Liver (tissue), 8 donors: ENCODE measurements at regions not wholly inside any gene's neighbourhood (a gene's known extent, or its start where the extent isn't known, plus 50 kb on each side); places are given as distances from the start of the nearest gene placed in this dataset.
A peak's percentile ranks its signal among the peaks of the same experiment; 100 is the strongest.

ENCODE experiments used
- DNase-seq: peaks from one replicate; pipeline ENCODE4 v3.0.0-alpha.2; 2017; ENCODE audit warnings: low spot score
- H3K27ac ChIP-seq, 2 donors: one replicate each; pipeline ENCODE4 v1.7.0; 2013; ENCODE audit warnings: inconsistent platforms in 2 of 2, low read length in 2 of 2, control low read depth in 1 of 2, low read depth in 1 of 2, mild to moderate bottlenecking in 1 of 2
- H3K27me3 ChIP-seq, 4 donors: one replicate each; pipeline versions ENCODE4 v1.6.1 to v1.7.0; 2013; ENCODE audit warnings: low read length in 3 of 4, inconsistent platforms in 1 of 4, mild to moderate bottlenecking in 1 of 4, moderate library complexity in 1 of 4; ENCODE audit not compliant: control insufficient read depth in 4 of 4, insufficient read depth in 4 of 4
- H3K36me3 ChIP-seq, 4 donors: one replicate each; pipeline versions ENCODE4 v1.6.1 to v1.7.0; 2013; ENCODE audit warnings: low read length in 3 of 4, mild to moderate bottlenecking in 3 of 4, low read depth in 1 of 4, moderate library complexity in 1 of 4; ENCODE audit not compliant: control insufficient read depth in 4 of 4, insufficient read depth in 3 of 4
- H3K4me1 ChIP-seq, 4 donors: one replicate each; pipeline versions ENCODE4 v1.6.1 to v1.7.0; 2013; ENCODE audit warnings: low read length in 3 of 4, mild to moderate bottlenecking in 3 of 4, moderate library complexity in 1 of 4; ENCODE audit not compliant: control insufficient read depth in 4 of 4, insufficient read depth in 4 of 4
- H3K4me3 ChIP-seq, 3 donors: one replicate each; pipeline versions ENCODE4 v1.6.1 to v1.7.0; 2013; ENCODE audit warnings: low read length in 3 of 3, control low read depth in 1 of 3, low read depth in 1 of 3, mild to moderate bottlenecking in 1 of 3
- H3K9ac ChIP-seq, 2 donors: one replicate each; pipeline ENCODE4 v1.7.0; 2013; ENCODE audit warnings: low read length in 2 of 2, mild to moderate bottlenecking in 2 of 2, moderate library complexity in 2 of 2, control low read depth in 1 of 2, low read depth in 1 of 2
- H3K9me3 ChIP-seq, 4 donors: one replicate each; pipeline versions ENCODE4 v1.6.1 to v1.7.0; 2013; ENCODE audit warnings: low read length in 3 of 4; ENCODE audit not compliant: control insufficient read depth in 4 of 4
- FOXA2 ChIP-seq: IDR thresholded peaks from 2 replicates; pipeline ENCODE4 v1.6.1; 2016; ENCODE audit warnings: antibody characterized with exemption
- GABPA ChIP-seq, 2 donors: IDR thresholded peaks in 1 of 2; conservative IDR thresholded peaks in 1 of 2; 2 replicates each; pipeline ENCODE4 v1.6.1; 2016; ENCODE audit warnings: antibody characterized with exemption in 2 of 2, mild to moderate bottlenecking in 1 of 2, moderate library complexity in 1 of 2
- HNF4G ChIP-seq: IDR thresholded peaks from 2 replicates; pipeline ENCODE4 v1.6.1; 2016; ENCODE audit warnings: antibody characterized with exemption
- NR2F2 ChIP-seq: IDR thresholded peaks from 2 replicates; pipeline ENCODE4 v1.6.1; 2016; ENCODE audit warnings: antibody characterized with exemption
- RAD21 ChIP-seq, 2 donors: IDR thresholded peaks; 2 replicates each; pipeline ENCODE4 v1.6.1; 2016; ENCODE audit warnings: antibody characterized with exemption in 2 of 2, mild to moderate bottlenecking in 2 of 2
- RXRA ChIP-seq, 2 donors: IDR thresholded peaks; 2 replicates each; pipeline ENCODE4 v1.6.1; 2017 to 2018; ENCODE audit warnings: antibody characterized with exemption in 2 of 2, mild to moderate bottlenecking in 1 of 2
- TAF1 ChIP-seq: conservative IDR thresholded peaks from 2 replicates; pipeline ENCODE4 v1.6.1; 2016; ENCODE audit warnings: antibody characterized with exemption, mild to moderate bottlenecking
- YY1 ChIP-seq: IDR thresholded peaks from 2 replicates; pipeline ENCODE4 v1.6.1; 2016; ENCODE audit warnings: antibody characterized with exemption, mild to moderate bottlenecking
- WGBS: extraction: QIAGEN DNeasy Blood & Tissue Kit; methylation state at CpG from one replicate; pipeline ENCODE4 v1.1.7; 2013; 5-methylcytosine and 5-hydroxymethylcytosine counted together
- TF ChIP-seq, protein P1 (sequence below): fragments of 150-350 bp; IDR thresholded peaks from 2 replicates; pipeline ENCODE4 v1.5.1; 2017; ENCODE audit warnings: improper control_type of control experiment, low read depth, low read length; ENCODE audit not compliant: missing input control
- TF ChIP-seq, protein P2 (sequence below): IDR thresholded peaks from 2 replicates; pipeline ENCODE4 v1.6.1; 2016; ENCODE audit warnings: antibody characterized with exemption
- donor health status: healthy.
- donor health status: healthy.
- donor health status: healthy.
- donor health status: healthy.
- donor health status: healthy.

DNA sequence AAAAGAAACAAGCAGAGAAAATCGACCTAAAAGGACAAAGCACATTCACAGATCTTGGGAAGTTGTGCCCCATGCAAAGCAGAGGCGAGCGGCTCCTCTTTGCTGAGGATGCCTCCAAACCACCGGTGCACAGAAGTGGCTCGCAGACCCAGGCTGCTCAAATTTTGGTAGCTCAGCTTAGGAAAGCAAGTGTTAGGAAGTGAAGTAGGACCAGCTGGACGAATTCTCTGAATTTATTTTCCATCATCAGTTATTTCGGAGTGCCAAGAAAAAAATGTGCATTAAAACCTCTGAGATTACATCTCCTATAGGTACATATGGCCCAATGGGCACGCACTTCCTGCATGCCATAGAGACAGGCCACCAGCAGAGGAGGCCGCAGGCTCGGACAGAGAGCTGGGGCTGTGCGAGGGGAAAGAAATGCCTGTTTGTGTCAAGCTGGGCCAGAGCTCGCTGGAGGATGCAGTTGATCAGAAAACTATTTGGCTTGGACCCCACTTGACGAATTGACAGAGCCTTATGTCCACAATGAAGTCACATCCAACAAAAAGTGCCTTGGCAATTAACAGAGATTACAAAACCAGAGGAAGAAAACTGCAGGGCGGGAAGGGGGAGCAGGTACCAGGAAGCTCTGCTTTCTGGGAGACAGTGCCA lies 122.3 kb upstream of the LYZL2 start:
- Histone ChIP-seq H3K27me3 (no peaks in the 10 kb centered on the region), H3K36me3 (no peaks in the 10 kb centered on the region), H3K4me1 (no peaks in the 10 kb centered on the region), H3K27ac (no peak overlapping the region), H3K9ac (no peak overlapping the region), H3K4me3 (no peak overlapping the region), H3K9me3 (no peaks in the 10 kb centered on the region)
- WGBS = 55% methylated on average over 14 of the region's 14 CpGs
- peak; percentile 77 for DNase-seq
- TF ChIP-seq HNF4G (no peak), GABPA (IDR thresholded peaks at IDR 0.05 in 1 of 2, conservative IDR thresholded peaks at IDR 0.05 in 1 of 2) (no peak), RAD21 (IDR thresholded peaks at IDR 0.05) (peak; percentile 83 to 89), NR2F2 (no peak)
- TF ChIP-seq, protein P1, sequence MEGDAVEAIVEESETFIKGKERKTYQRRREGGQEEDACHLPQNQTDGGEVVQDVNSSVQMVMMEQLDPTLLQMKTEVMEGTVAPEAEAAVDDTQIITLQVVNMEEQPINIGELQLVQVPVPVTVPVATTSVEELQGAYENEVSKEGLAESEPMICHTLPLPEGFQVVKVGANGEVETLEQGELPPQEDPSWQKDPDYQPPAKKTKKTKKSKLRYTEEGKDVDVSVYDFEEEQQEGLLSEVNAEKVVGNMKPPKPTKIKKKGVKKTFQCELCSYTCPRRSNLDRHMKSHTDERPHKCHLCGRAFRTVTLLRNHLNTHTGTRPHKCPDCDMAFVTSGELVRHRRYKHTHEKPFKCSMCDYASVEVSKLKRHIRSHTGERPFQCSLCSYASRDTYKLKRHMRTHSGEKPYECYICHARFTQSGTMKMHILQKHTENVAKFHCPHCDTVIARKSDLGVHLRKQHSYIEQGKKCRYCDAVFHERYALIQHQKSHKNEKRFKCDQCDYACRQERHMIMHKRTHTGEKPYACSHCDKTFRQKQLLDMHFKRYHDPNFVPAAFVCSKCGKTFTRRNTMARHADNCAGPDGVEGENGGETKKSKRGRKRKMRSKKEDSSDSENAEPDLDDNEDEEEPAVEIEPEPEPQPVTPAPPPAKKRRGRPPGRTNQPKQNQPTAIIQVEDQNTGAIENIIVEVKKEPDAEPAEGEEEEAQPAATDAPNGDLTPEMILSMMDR = peak; percentile 56

DNA sequence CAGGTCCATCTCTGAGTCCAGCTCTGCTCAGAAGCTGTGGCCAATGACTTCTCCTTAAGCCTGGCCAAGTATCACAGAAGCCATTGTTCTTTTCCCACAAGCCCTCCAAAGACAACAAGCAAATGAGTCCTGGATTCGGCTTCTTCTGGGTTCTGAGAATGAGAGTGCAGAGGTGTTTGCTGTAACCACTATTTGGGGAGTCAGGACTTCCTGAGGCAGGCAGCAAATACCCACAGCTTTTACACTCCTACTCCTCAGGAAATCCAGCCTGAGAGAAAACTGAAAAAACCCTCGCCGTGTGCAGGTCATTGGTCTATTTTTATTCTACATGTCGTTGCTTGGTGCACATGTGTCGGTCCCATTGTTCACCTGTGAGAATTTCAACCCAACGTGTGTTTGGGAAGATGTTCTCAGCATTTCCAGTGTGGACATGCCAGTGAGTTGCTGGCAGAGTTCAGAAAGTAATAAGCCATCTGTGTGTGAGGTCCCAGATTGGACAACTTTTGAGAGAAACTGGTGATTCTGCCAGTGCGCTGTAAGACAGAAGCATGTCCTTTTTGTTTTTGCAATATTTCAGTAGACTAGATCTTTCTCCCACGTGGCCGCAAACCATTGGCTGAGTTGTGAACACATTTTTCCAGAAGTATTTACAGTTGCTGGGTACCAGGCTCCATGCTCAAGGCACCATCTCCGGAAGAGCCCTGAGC lies 121.6 kb upstream of the LYZL2 start:
- 73% methylated on average over 10 of the region's 10 CpGs for WGBS
- H3K4me1 ChIP-seq = no peaks in the 10 kb centered on the region

DNA sequence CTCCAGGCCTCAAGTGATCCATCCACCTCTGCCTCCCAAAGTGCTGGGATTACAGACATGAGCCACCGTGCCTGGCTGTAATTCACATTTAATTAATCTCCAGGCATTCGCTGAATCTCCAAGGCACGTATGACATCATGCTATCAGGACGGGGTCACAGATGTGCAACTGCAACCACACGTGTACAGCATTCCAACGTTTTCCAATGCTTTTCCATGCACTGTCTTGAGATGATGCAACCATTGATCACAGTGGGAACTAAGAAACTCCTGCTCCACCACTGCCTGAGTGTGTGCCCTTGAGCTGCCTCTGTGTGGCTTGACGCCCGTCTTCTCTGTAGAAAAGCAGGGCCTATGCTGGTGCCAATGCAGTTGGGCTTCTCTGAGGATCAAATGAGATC lies 119.8 kb upstream of the LYZL2 start:
- H3K27me3 ChIP-seq = no peaks in the 10 kb centered on the region
- WGBS = 89% methylated on average over 8 of the region's 8 CpGs
- no peaks in the 10 kb centered on the region for H3K36me3 ChIP-seq
- H3K27ac ChIP-seq = no peak overlapping the region
- H3K4me1 ChIP-seq = no peaks in the 10 kb centered on the region
- TF ChIP-seq YY1 = no peak
- H3K4me3 ChIP-seq = no peak overlapping the region
- H3K9ac ChIP-seq = no peak overlapping the region
- no peak for DNase-seq
- no peaks in the 10 kb centered on the region for H3K9me3 ChIP-seq

More for the DNA sequence above, 121.6 kb upstream of the LYZL2 start:
- Histone ChIP-seq H3K36me3 (no peaks in the 10 kb centered on the region), H3K9ac (no peak overlapping the region), H3K9me3 (no peaks in the 10 kb centered on the region), H3K27ac (no peak overlapping the region), H3K4me3 (no peak overlapping the region), H3K27me3 (no peaks in the 10 kb centered on the region)
- no peak for TF ChIP-seq TAF1
- TF ChIP-seq, protein P1 = no peak
- TF ChIP-seq GABPA (IDR thresholded peaks at IDR 0.05 in 1 of 2, conservative IDR thresholded peaks at IDR 0.05 in 1 of 2) = no peak
- TF ChIP-seq, protein P2, sequence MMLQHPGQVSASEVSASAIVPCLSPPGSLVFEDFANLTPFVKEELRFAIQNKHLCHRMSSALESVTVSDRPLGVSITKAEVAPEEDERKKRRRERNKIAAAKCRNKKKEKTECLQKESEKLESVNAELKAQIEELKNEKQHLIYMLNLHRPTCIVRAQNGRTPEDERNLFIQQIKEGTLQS = no peak
- no peak for TF ChIP-seq RXRA (IDR thresholded peaks at IDR 0.05)
- TF ChIP-seq FOXA2 = no peak
- no peak for DNase-seq
